ENCODE measurements at regions not wholly inside any gene's neighbourhood (a gene's known extent, or its start where the extent isn't known, plus 50 kb on each side); places are given as distances from the start of the nearest gene placed in this dataset.

- no peaks in the 10 kb centered on the region for H3K9me3 ChIP-seq (ENCODE audit: control insufficient read depth in 2 of 3, low read length in 3 of 3)
- DNase-seq: no peak
- ChIA-PET POLR2A (no interaction called here), CTCF (no interaction called here)
- no peak for ATAC-seq
- no peak overlapping the region for H3K27ac Mint-ChIP-seq
- peaks cover 0 to 25% (median 10%) of the 10 kb centered on the region in 5 donors for H3K27me3 Mint-ChIP-seq
- peaks cover 0 to 3% of the 10 kb centered on the region in 2 donors for H3K27me3 ChIP-seq (ENCODE audit: control insufficient read depth in 2 of 2, insufficient read depth in 2 of 2, low read length in 2 of 2)
- H3K36me3 Mint-ChIP-seq: no peaks in the 10 kb centered on the region
- no peaks in the 10 kb centered on the region for H3K4me1 ChIP-seq (ENCODE audit: control insufficient read depth in 2 of 2, insufficient read depth in 2 of 2, low read length in 2 of 2)
- H3K4me3 ChIP-seq (ENCODE audit: low read length): no peak overlapping the region
- intact Hi-C loops (cut with micrococcal nuclease): no loop called here
- no peak overlapping the region for H3K4me3 Mint-ChIP-seq
- no peaks in the 10 kb centered on the region for H3K4me1 Mint-ChIP-seq
- no peak overlapping the region for H3K27ac ChIP-seq (ENCODE audit: low read depth, low read length)
- H3K36me3 ChIP-seq (ENCODE audit: control insufficient read depth in 2 of 3, insufficient read depth in 3 of 3, low read length in 3 of 3): no peaks in the 10 kb centered on the region
- H3K9me3 Mint-ChIP-seq: peaks cover 0 to 10% (median 0%) of the 10 kb centered on the region in 11 donors
Measured at GRCh38 chr12:105956662-105957457, 181.9 kb downstream of the NUAK1 start.

GRCh38 chr12:105960319-105961083 is 178.3 kb downstream of the NUAK1 start:
- Mint-ChIP-seq H3K4me3 (no peak overlapping the region), H3K36me3 (no peaks in the 10 kb centered on the region), H3K9me3 (peaks cover 0 to 10% (median 0%) of the 10 kb centered on the region in 11 donors), H3K4me1 (no peaks in the 10 kb centered on the region), H3K27ac (no peak overlapping the region), H3K27me3 (peaks cover 0 to 20% (median 14%) of the 10 kb centered on the region in 5 donors)
- Histone ChIP-seq H3K27ac (ENCODE audit: low read depth, low read length) (no peak overlapping the region), H3K27me3 (ENCODE audit: control insufficient read depth in 2 of 2, insufficient read depth in 2 of 2, low read length in 2 of 2) (no peaks in the 10 kb centered on the region), H3K9me3 (ENCODE audit: control insufficient read depth in 2 of 3, low read length in 3 of 3) (no peaks in the 10 kb centered on the region), H3K36me3 (ENCODE audit: control insufficient read depth in 2 of 3, insufficient read depth in 3 of 3, low read length in 3 of 3) (no peaks in the 10 kb centered on the region), H3K4me3 (ENCODE audit: low read length) (no peak overlapping the region), H3K4me1 (ENCODE audit: control insufficient read depth in 2 of 2, insufficient read depth in 2 of 2, low read length in 2 of 2) (no peaks in the 10 kb centered on the region)
- intact Hi-C loops (cut with micrococcal nuclease): no loop called here
- ChIA-PET POLR2A (no interaction called here), CTCF (no interaction called here)
- no peak for ATAC-seq
- no peak for DNase-seq

GRCh38 chr12:105961821-105962671 is 176.7 kb downstream of the NUAK1 start:
- peaks cover 0 to 14% (median 8%) of the 10 kb centered on the region in 5 donors for H3K27me3 Mint-ChIP-seq
- no peak overlapping the region for H3K27ac Mint-ChIP-seq
- H3K4me3 Mint-ChIP-seq: no peak overlapping the region
- peaks cover 0 to 10% (median 0%) of the 10 kb centered on the region in 11 donors for H3K9me3 Mint-ChIP-seq
- intact Hi-C loops (cut with micrococcal nuclease): no loop called here
- Histone ChIP-seq H3K9me3 (ENCODE audit: control insufficient read depth in 2 of 3, low read length in 3 of 3) (no peaks in the 10 kb centered on the region), H3K4me1 (ENCODE audit: control insufficient read depth in 2 of 2, insufficient read depth in 2 of 2, low read length in 2 of 2) (no peaks in the 10 kb centered on the region), H3K27me3 (ENCODE audit: control insufficient read depth in 2 of 2, insufficient read depth in 2 of 2, low read length in 2 of 2) (no peaks in the 10 kb centered on the region), H3K27ac (ENCODE audit: low read depth, low read length) (no peak overlapping the region), H3K36me3 (ENCODE audit: control insufficient read depth in 2 of 3, insufficient read depth in 3 of 3, low read length in 3 of 3) (no peaks in the 10 kb centered on the region), H3K4me3 (ENCODE audit: low read length) (no peak overlapping the region)
- no peaks in the 10 kb centered on the region for H3K4me1 Mint-ChIP-seq
- ATAC-seq (no peak), DNase-seq (no peak)
- H3K36me3 Mint-ChIP-seq: no peaks in the 10 kb centered on the region
- ChIA-PET POLR2A (no interaction called here), CTCF (no interaction called here)

GRCh38 chr12:105967038-105967776 is 171.5 kb downstream of the NUAK1 start:
- H3K36me3 ChIP-seq (ENCODE audit: control insufficient read depth in 2 of 3, insufficient read depth in 3 of 3, low read length in 3 of 3): no peaks in the 10 kb centered on the region
- intact Hi-C loops (cut with micrococcal nuclease): no loop called here
- ATAC-seq: no peak
- Mint-ChIP-seq H3K9me3 (peaks cover 0 to 3% (median 0%) of the 10 kb centered on the region in 11 donors), H3K27ac (no peak overlapping the region), H3K36me3 (no peaks in the 10 kb centered on the region), H3K4me3 (no peak overlapping the region), H3K4me1 (no peaks in the 10 kb centered on the region), H3K27me3 (peaks cover 0 to 16% (median 1%) of the 10 kb centered on the region in 5 donors)
- no peak overlapping the region for H3K4me3 ChIP-seq (ENCODE audit: low read length)
- H3K4me1 ChIP-seq (ENCODE audit: control insufficient read depth in 2 of 2, insufficient read depth in 2 of 2, low read length in 2 of 2): no peaks in the 10 kb centered on the region
- no peak for DNase-seq
- H3K9me3 ChIP-seq (ENCODE audit: control insufficient read depth in 2 of 3, low read length in 3 of 3): no peaks in the 10 kb centered on the region
- POLR2A ChIA-PET: no interaction called here
- no peak overlapping the region for H3K27ac ChIP-seq (ENCODE audit: low read depth, low read length)
- CTCF ChIA-PET: no interaction called here
- no peaks in the 10 kb centered on the region for H3K27me3 ChIP-seq (ENCODE audit: control insufficient read depth in 2 of 2, insufficient read depth in 2 of 2, low read length in 2 of 2)

GRCh38 chr12:105968025-105968424 is 170.7 kb downstream of the NUAK1 start:
- Histone ChIP-seq H3K27me3 (ENCODE audit: control insufficient read depth in 2 of 2, insufficient read depth in 2 of 2, low read length in 2 of 2) (no peaks in the 10 kb centered on the region), H3K4me1 (ENCODE audit: control insufficient read depth in 2 of 2, insufficient read depth in 2 of 2, low read length in 2 of 2) (no peaks in the 10 kb centered on the region), H3K36me3 (ENCODE audit: control insufficient read depth in 2 of 3, insufficient read depth in 3 of 3, low read length in 3 of 3) (no peaks in the 10 kb centered on the region), H3K27ac (ENCODE audit: low read depth, low read length) (no peak overlapping the region), H3K4me3 (ENCODE audit: low read length) (no peak overlapping the region), H3K9me3 (ENCODE audit: control insufficient read depth in 2 of 3, low read length in 3 of 3) (no peaks in the 10 kb centered on the region)
- CTCF ChIA-PET: no interaction called here
- peaks cover 0 to 3% (median 0%) of the 10 kb centered on the region in 11 donors for H3K9me3 Mint-ChIP-seq
- no peak for DNase-seq
- no peak for ATAC-seq
- peaks cover 0 to 11% (median 0%) of the 10 kb centered on the region in 5 donors for H3K27me3 Mint-ChIP-seq
- H3K27ac Mint-ChIP-seq: no peak overlapping the region
- no peaks in the 10 kb centered on the region for H3K36me3 Mint-ChIP-seq
- H3K4me1 Mint-ChIP-seq: no peaks in the 10 kb centered on the region
- intact Hi-C loops (cut with micrococcal nuclease): no loop called here
- no peak overlapping the region for H3K4me3 Mint-ChIP-seq
- POLR2A ChIA-PET: interaction anchor here (0.6 kb wide), 1 partner anchor 700 kb away, joined by 3 read pairs; no protein-coding TSS in a partner anchor

GRCh38 chr12:105970885-105971284 is 167.9 kb downstream of the NUAK1 start:
- Mint-ChIP-seq H3K4me3 (no peak overlapping the region), H3K36me3 (no peaks in the 10 kb centered on the region), H3K27me3 (peaks cover 0 to 10% (median under 1%) of the 10 kb centered on the region in 5 donors), H3K4me1 (no peaks in the 10 kb centered on the region), H3K9me3 (peaks cover 0 to 5% (median 0%) of the 10 kb centered on the region in 11 donors), H3K27ac (no peak overlapping the region)
- Histone ChIP-seq H3K27me3 (ENCODE audit: control insufficient read depth in 2 of 2, insufficient read depth in 2 of 2, low read length in 2 of 2) (no peaks in the 10 kb centered on the region), H3K4me1 (ENCODE audit: control insufficient read depth in 2 of 2, insufficient read depth in 2 of 2, low read length in 2 of 2) (no peaks in the 10 kb centered on the region), H3K27ac (ENCODE audit: low read depth, low read length) (no peak overlapping the region), H3K36me3 (ENCODE audit: control insufficient read depth in 2 of 3, insufficient read depth in 3 of 3, low read length in 3 of 3) (no peaks in the 10 kb centered on the region), H3K9me3 (ENCODE audit: control insufficient read depth in 2 of 3, low read length in 3 of 3) (no peaks in the 10 kb centered on the region), H3K4me3 (ENCODE audit: low read length) (no peak overlapping the region)
- intact Hi-C loops (cut with micrococcal nuclease): no loop called here
- DNase-seq: no peak
- ChIA-PET CTCF (no interaction called here), POLR2A (no interaction called here)
- ATAC-seq: no peak

Data from naive thymus-derived CD4-positive, alpha-beta T cell (primary cell).